Mononuclear cell (primary cell): ENCODE measurements at regions not wholly inside any gene's neighbourhood (a gene's known extent, or its start where the extent isn't known, plus 50 kb on each side); places are given as distances from the start of the nearest gene placed in this dataset.

Experiments
- H3K27me3 ChIP-seq: 2 replicates; pipeline ENCODE4 v1.6.0; 2011; ENCODE audit warnings: low read length, control low read depth; ENCODE audit not compliant: insufficient read depth
- H3K4me1 ChIP-seq: 2 replicates; pipeline ENCODE4 v1.5.1; 2011; ENCODE audit warnings: mild to moderate bottlenecking, low read length, control low read depth; ENCODE audit not compliant: insufficient read depth
- H3K4me3 ChIP-seq: 2 replicates; pipeline ENCODE4 v1.5.1; 2011; ENCODE audit warnings: mild to moderate bottlenecking, low read length, moderate library complexity
- H3K9me3 ChIP-seq: 2 replicates; pipeline ENCODE4 v1.5.1; 2011; ENCODE audit warnings: low read depth, mild to moderate bottlenecking, control low read depth, low read length

DNA sequence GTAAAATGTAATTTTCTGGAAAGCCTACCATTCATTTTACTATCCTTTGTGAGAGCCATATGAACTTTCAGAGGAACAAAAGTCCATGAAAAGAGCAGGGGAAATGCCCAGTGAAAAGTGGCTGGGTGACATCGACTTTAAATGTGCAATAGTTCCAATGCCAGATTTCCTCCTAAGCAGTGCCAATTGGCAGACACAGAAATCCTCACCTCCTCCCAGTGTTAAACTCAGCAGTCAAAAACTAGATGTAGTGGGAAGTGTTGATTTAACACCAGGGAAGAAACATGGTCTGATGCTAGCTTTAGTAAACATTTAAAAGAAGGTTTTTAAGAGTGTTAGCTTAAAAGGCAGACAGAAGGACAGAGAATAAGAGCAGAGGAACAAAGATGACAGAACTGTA, 2055.2 kb downstream of the MAT2B start:
- no peaks in the 10 kb centered on the region for H3K27me3 ChIP-seq
- no peaks in the 10 kb centered on the region for H3K9me3 ChIP-seq
- H3K4me1 ChIP-seq = no peaks in the 10 kb centered on the region

DNA sequence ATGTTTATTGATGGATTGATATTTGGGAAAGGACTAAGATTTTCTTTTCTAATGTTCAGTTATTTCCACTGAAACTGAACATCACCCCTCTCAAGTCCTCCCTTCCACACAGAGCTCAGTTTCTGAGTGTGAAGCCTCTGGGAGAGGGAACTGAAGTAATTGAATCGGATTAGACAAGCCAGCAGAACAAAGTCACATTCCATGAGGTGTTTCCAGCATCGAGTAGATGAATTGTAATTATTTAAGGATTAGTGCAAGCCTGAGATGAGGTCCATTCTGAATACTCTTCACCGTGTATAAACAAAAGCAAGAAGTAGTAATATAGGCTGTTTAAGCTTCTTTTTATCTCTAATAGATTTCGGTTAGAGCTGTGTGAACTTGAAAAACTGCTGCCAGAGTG, 2060.5 kb downstream of the MAT2B start:
- Histone ChIP-seq H3K9me3 (peaks cover 8% of the 10 kb centered on the region), H3K27me3 (no peaks in the 10 kb centered on the region), H3K4me1 (no peaks in the 10 kb centered on the region), H3K4me3 (no peak overlapping the region)

More for the DNA sequence above, 2055.2 kb downstream of the MAT2B start:
- no peak overlapping the region for H3K4me3 ChIP-seq

DNA sequence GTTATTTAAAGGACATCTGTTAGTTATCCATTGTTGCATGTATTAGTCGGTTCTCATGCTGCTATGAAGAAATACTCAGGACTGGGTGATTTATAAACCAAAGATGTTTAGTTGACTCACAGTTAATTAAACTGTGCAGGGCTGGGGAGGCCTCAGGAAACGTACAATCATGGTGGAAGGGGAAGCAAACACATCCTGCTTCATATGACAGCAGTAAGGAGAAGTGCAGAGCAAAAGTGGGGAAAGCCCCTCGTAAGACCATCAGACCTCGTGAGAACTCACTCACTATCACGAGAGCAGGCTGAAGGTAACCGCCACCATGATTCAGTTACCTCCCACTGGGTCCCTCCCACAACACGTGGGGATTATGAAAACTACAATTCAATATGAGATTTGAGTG, 2064.1 kb downstream of the MAT2B start:
- peaks cover 8% of the 10 kb centered on the region for H3K9me3 ChIP-seq
- no peaks in the 10 kb centered on the region for H3K27me3 ChIP-seq
- H3K4me3 ChIP-seq = no peak overlapping the region
- H3K4me1 ChIP-seq = no peaks in the 10 kb centered on the region

DNA sequence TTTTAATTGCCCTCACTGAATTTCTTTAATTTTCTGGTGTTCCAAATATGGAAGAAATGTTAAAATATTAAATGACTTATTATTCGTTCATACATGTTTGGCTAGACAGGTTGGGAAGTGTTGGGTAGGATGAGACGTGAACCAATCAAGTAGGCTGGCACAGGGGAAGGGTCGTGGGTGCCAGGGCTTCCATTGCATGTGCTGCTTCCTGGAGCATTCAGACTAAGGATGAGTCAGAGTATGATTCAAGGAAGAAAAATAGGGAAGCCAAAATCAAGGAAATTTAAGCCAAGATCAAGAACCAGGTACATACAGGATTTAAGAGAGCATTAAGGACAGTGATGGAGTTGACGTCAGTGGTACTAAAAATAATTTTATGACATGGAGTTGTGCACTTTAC, 2068.0 kb downstream of the MAT2B start:
- H3K4me1 ChIP-seq = no peaks in the 10 kb centered on the region
- peaks cover 1% of the 10 kb centered on the region for H3K9me3 ChIP-seq
- no peak overlapping the region for H3K4me3 ChIP-seq
- H3K27me3 ChIP-seq = no peaks in the 10 kb centered on the region

DNA sequence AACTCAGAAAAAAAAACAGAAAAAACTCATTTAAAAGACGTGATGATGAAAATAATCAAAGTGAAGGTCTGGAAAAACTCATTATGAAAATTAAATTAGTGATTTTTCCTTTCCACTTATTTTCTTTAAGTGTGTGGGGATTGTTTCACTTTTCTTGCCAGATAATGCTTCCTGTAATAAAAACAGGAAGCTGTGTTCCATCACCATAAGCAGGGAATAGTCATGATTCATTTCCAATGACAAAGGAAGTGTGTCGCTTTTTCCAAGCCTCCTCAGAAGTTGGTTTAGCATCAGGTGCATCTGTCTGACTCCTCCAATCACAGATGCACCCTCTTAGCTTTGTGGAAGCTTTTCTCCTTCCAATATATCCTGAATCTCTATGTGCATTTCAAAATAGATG, 2068.7 kb downstream of the MAT2B start:
- Histone ChIP-seq H3K4me3 (no peak overlapping the region), H3K27me3 (no peaks in the 10 kb centered on the region), H3K9me3 (no peaks in the 10 kb centered on the region), H3K4me1 (no peaks in the 10 kb centered on the region)

DNA sequence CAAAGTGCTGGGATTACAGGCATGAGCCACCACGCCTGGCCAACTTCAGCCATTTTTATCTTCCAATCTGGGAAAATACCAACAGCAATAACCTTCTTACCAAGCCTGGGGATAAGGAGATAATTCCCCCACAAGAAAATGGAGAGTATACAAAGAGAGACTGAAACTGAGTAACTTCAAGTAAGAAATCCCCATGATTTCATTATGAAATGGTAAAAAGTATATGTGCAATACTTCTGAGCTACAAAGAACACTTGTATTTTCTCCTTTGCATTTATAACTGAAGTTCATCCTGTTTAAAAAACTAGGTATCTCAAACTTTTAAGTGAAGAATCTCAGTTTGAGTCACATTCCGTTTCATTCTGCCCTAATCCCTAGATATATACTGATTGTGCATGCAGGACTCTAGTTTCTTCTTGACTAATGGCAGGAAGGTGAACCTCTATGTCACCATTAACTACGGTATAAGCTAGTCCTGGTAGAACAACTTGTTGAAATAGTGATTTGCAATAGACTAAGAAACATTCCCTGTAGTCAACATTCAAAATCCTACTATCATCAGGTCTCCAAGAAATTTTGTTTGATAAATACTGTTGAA, 2071.4 kb downstream of the MAT2B start:
- Histone ChIP-seq H3K9me3 (no peaks in the 10 kb centered on the region), H3K4me1 (no peaks in the 10 kb centered on the region), H3K27me3 (no peaks in the 10 kb centered on the region), H3K4me3 (no peak overlapping the region)

DNA sequence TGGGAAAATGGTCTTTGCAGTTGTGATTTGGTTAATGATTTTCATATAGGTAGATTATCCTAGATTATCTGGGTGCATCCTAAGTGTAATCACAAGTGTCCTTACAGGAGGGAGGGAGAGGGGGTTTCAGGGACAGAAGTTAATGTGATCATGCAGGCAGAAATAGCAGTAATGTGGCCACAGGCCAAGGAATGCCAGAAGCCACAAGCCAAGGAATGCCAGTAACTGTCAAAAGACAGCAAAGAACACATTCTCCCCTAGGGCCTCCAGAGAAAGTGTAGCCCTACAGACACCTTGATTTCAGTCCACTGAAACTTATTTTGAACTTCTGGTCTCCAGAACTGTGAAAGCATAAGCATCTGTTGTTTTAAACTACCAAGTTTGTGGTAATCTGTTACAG, 2074.5 kb downstream of the MAT2B start:
- H3K27me3 ChIP-seq = no peaks in the 10 kb centered on the region
- no peaks in the 10 kb centered on the region for H3K9me3 ChIP-seq
- H3K4me3 ChIP-seq = no peak overlapping the region
- H3K4me1 ChIP-seq = no peaks in the 10 kb centered on the region

DNA sequence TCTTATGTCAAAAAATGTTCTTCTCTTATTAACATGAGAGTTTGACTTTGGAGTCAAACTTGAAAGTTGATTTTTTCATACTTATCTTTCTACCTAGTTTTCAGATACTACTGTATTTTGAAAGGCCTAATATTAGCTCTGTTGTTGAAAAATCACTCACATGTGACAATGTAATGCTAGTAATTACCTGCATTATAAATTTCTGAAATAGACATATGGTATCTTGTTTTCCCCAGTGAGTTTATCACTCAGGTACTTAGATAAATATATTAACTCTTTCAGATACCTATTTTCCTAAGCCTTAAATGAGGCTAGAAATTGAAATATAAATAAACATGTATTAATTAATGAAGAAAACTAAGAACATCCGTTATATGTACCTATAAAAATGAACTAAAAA, 2089.3 kb downstream of the MAT2B start:
- Histone ChIP-seq H3K4me3 (no peak overlapping the region), H3K9me3 (no peaks in the 10 kb centered on the region), H3K27me3 (no peaks in the 10 kb centered on the region), H3K4me1 (no peaks in the 10 kb centered on the region)

DNA sequence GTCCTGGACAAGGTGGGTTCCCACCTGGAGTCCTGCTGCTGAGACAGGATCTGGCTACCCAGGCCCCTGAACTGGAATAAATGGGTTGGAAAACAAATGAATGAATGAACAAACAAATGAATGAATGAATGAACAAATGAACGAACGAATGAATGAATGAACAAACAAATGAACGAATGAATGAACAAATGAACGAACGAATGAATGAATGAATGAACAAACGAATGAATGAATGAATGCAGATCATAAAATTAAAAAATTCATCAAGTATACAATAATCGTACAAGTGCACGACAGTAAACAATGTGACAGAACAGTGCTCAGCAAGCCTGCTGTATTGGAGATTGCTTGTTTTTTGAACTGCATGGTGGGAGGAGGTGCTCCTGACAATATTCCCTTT, 2097.1 kb downstream of the MAT2B start:
- Histone ChIP-seq H3K9me3 (no peaks in the 10 kb centered on the region), H3K4me3 (no peak overlapping the region), H3K4me1 (no peaks in the 10 kb centered on the region), H3K27me3 (no peaks in the 10 kb centered on the region)

DNA sequence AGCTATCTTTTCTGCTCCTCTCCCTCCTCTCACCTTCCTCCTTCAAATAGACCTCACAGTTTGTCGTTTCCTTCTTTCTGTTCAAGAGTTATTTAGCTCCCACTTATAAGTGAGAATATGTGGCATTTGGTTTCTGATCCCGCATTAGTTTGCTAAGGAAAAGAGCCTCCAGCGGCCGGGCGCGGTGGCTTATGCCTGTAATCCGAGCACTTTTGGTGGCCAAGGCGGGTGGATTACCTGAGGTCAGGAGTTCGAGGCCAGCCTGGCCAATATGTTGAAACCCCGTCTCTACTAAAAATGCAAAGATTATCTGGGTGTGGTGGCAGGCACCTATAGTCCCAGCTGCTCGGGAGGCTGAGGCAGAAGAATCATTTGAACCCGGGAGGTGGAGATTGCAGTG, 2101.6 kb downstream of the MAT2B start:
- Histone ChIP-seq H3K4me1 (no peaks in the 10 kb centered on the region), H3K27me3 (no peaks in the 10 kb centered on the region), H3K4me3 (no peak overlapping the region), H3K9me3 (no peaks in the 10 kb centered on the region)

DNA sequence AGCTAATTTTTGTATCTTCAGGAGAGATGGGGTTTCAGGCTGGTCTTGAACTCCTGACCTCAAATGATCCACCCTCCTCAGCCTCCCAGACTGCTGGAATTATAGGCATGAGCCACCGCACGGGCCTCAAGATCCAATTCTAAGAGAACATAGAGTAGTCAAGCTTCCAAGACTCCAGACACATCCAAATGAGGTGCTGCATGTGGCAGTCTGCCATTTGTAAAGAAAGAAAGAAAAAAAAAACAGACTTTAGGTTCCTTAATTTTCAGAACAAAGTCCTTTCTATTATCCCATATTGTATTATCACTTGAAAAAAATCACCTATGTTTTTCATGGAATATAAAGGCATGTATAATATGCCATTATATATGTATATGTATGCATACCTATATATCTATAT, 2104.5 kb downstream of the MAT2B start:
- no peaks in the 10 kb centered on the region for H3K9me3 ChIP-seq
- no peak overlapping the region for H3K4me3 ChIP-seq
- no peaks in the 10 kb centered on the region for H3K27me3 ChIP-seq
- H3K4me1 ChIP-seq = no peaks in the 10 kb centered on the region

DNA sequence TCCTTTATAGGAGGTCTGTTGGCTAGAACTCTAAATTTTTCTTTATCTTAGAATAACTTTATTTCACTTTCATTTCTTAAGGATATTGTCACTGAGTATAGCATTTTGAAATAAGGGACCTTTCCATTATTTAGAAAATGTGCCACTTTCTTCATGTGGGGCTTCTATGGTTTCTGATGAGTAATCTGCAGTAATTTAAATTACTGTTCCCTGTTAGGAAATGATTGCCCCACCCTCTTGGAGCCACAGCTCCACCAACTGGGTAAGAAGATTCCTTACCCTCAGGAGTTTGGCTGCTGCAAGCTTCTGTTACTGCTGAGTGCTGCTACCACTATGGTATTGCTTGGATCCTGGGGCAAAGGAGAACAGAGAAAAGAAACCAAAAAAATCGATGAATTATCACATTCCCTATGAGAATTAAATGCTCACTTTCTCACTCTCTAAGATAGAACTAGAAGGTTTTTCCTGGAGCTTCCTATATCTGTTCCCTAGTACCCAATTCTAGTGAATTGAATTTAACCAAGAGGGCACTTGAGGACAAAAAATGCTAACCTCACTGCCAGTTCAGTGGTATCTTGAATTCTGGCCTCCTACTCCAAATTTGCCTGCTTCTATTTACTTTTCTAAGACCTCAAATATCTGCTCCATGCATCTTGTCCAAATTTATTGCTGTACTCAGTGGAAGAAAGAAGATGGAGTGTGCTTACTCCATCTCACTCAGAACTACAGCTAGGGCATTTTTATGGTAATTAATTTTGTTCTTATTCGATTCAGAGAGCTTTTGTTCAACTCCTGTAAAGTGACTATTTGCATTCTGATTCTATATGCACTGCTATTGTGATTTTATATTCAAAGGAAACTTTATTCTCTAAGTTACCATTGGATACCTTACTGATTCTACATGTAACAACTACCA, 2111.3 kb downstream of the MAT2B start:
- Histone ChIP-seq H3K9me3 (no peaks in the 10 kb centered on the region), H3K4me3 (no peak overlapping the region), H3K4me1 (no peaks in the 10 kb centered on the region), H3K27me3 (no peaks in the 10 kb centered on the region)

DNA sequence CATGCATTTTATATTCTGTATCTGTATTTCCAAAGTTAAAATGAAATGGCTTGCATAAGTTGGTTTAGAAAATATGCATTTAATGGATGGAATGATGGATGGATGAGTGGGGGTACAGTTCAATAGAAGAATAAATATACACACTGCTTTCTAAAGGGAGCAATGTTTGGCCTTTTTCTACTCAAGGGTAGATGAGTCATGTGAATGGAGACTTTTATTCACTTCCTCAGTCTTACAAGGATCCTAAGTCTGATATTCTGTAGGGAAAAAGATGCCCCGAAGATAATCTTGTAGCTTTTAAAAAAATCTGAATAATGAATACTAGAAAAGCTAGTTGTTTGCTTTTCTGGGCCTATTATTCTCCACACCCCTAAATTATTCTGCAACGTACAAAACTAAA, 2112.1 kb downstream of the MAT2B start:
- H3K27me3 ChIP-seq = no peaks in the 10 kb centered on the region
- no peaks in the 10 kb centered on the region for H3K4me1 ChIP-seq
- H3K4me3 ChIP-seq = no peak overlapping the region
- no peaks in the 10 kb centered on the region for H3K9me3 ChIP-seq

DNA sequence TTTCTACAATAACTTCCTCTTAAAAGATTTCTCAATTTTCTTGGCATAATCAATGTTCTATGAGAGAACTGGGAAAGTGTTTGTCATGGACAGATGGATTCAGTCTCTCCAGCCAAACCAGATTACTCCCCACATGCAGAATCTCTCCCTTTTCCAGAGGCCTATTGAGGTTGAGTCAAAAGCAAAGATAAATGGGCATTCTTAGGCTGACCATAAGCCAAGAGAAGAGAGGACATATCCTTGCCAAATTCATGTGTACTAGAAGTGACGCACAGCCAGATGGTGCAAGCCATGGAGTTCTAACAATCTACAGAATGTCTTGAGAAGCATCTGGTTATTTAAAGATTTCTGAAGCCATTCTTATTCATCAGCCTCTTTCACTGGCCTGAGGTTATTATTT, 2115.0 kb downstream of the MAT2B start:
- H3K9me3 ChIP-seq = no peaks in the 10 kb centered on the region
- H3K27me3 ChIP-seq = no peaks in the 10 kb centered on the region
- no peaks in the 10 kb centered on the region for H3K4me1 ChIP-seq
- no peak overlapping the region for H3K4me3 ChIP-seq

DNA sequence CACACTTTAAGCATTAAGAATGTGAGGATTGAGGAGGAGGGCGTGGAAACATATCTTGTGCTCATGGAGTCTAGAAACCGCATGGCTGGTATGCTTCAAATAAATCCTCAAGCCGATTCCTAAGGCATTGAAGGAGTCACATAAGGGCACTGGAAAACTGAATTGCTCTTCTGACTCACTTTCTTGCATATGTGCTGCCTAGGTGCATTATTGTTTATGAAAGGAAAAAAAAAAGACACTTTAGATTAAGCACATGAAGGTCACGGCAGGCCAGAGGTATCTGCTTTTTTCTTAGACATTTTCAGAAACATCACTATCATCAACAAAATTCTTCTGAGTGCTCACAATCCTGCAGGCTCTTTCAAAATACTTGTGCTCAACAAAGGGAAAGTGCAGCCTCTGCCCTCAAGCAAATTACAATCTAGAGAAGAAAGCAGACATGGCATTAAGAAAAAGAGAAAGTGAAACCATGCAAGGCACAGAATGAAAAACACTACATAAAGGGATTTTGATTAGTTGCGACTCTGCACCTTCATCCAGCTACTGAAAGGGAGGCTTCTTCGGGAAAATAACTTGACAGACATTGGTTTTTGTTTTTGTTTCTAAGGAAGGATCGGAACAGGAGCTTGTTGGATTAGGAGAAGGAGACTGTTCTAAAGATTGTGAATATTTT, 2117.6 kb downstream of the MAT2B start:
- Histone ChIP-seq H3K9me3 (no peaks in the 10 kb centered on the region), H3K27me3 (no peaks in the 10 kb centered on the region), H3K4me3 (no peak overlapping the region), H3K4me1 (no peaks in the 10 kb centered on the region)
